ENCODE measurements at regions not wholly inside any gene's neighbourhood (a gene's known extent, or its start where the extent isn't known, plus 50 kb on each side); places are given as distances from the start of the nearest gene placed in this dataset.

DNA sequence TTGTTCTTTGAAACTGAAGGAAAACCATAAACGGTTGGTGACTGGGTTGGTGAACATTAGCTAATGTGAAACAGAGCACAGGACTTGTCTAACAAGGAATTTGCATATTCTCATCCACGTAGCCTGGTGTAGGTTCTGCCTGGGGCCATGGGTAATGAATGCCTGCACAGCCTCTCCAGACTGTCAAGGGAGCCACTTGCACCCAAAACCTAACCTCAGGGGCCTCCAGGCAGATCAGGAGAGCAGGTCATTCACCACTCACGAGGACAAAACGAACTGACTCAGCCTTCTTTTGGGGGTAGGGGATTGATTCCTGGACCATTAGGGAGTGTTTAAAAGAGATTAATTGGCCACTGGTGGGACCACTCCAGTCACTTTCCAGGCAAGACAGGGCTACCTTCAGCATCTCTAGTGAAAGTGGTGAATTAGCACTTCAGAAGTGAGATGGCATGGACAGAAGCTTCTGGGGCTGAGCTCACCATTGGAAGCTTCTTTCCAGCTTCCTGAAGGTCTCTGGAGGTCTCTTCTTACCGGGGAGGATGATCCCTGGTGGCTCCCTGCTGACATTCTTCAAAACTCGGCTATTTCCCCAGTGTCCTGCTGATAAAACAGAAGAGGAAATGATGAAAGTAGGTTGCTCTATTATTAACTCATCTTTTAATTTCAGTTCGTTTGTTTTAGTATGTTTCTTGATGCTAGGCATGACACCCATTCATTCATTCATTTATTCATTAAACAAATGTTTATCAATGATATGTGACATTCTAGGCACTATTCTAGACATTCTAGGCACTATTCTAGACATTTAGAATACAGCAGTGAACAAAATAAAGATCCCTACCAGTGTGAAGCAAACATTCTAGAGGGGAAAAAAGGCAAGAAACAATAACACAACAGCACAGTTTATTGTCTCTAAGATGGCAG is 104.5 kb upstream of the LNX1 start:
- in situ Hi-C loops (cut with MboI; ENCODE audit: low sequenced_read_pairs in 4 of 4) = loop anchor here in 1 of 4 donors (25.0 kb wide), 1 partner anchor 684 kb away; no protein-coding TSS in a partner anchor
- Histone ChIP-seq H3K9me3 (no peaks in the 10 kb centered on the region), H3K36me3 (no peaks in the 10 kb centered on the region), H3K27me3 (no peaks in the 10 kb centered on the region), H3K27ac (no peak overlapping the region), H3K4me1 (no peaks in the 10 kb centered on the region), H3K4me3 (no peak overlapping the region)
- TF ChIP-seq POLR2A (IDR thresholded peaks at IDR 0.05) = no peak
- TF ChIP-seq, protein P1, sequence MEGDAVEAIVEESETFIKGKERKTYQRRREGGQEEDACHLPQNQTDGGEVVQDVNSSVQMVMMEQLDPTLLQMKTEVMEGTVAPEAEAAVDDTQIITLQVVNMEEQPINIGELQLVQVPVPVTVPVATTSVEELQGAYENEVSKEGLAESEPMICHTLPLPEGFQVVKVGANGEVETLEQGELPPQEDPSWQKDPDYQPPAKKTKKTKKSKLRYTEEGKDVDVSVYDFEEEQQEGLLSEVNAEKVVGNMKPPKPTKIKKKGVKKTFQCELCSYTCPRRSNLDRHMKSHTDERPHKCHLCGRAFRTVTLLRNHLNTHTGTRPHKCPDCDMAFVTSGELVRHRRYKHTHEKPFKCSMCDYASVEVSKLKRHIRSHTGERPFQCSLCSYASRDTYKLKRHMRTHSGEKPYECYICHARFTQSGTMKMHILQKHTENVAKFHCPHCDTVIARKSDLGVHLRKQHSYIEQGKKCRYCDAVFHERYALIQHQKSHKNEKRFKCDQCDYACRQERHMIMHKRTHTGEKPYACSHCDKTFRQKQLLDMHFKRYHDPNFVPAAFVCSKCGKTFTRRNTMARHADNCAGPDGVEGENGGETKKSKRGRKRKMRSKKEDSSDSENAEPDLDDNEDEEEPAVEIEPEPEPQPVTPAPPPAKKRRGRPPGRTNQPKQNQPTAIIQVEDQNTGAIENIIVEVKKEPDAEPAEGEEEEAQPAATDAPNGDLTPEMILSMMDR (IDR thresholded peaks at IDR 0.05 in 4 of 5, conservative IDR thresholded peaks at IDR 0.05 in 1 of 5) = no peak
- ATAC-seq = no peak
- intact Hi-C loops (cut with DNase I; ENCODE audit: low total_unique reads) = no loop called here
- DNase-seq = no peak

DNA sequence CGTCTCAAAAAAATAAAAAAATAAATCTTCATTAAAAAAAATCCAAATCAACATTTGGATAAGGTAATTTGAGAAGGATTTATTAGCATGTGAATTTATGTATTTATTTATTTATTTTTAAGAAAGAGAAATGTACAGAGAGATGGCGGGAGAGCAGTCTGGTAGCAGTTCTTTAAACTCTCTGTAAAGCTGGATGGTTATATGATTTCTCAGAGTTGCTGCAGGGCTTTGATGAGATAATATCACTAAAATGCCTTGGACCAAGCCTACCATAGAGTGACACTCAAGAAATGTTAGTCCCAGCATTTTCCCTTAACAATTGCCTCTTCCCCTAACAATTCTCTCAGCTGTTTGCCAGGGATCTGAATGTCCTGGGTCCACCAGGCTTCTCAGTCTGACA is 103.4 kb upstream of the LNX1 start:
- no peaks in the 10 kb centered on the region for H3K27me3 ChIP-seq
- no peak overlapping the region for H3K27ac ChIP-seq
- H3K4me1 ChIP-seq = no peaks in the 10 kb centered on the region
- in situ Hi-C loops (cut with MboI; ENCODE audit: low sequenced_read_pairs in 4 of 4) = loop anchor here in 1 of 4 donors (25.0 kb wide), 1 partner anchor 682 kb away; no protein-coding TSS in a partner anchor
- intact Hi-C loops (cut with DNase I; ENCODE audit: low total_unique reads) = no loop called here
- no peaks in the 10 kb centered on the region for H3K9me3 ChIP-seq
- no peak for TF ChIP-seq POLR2A (IDR thresholded peaks at IDR 0.05)
- TF ChIP-seq, protein P1 (IDR thresholded peaks at IDR 0.05 in 4 of 5, conservative IDR thresholded peaks at IDR 0.05 in 1 of 5) = no peak
- H3K4me3 ChIP-seq = no peak overlapping the region
- no peaks in the 10 kb centered on the region for H3K36me3 ChIP-seq
- ATAC-seq (no peak), DNase-seq (no peak)

DNA sequence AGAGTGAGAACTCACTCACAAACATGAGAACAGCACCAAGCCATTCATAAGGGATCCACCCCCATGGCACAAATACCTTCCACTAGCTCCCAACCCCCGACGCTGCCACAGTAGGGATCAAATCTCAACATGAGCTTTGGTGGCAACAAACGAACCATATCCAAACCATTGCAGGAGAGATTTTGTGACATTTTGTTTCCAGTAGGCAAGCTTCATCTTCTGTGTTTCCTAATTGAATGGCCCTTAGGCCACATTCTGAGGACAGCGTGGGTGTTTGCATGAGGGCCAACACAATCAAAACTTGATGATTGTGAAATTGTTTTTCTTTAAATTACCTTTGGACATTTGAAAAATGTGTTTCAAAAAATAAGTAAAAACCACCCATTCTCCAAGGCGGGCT is 102.6 kb upstream of the LNX1 start:
- Histone ChIP-seq H3K4me1 (no peaks in the 10 kb centered on the region), H3K27me3 (no peaks in the 10 kb centered on the region), H3K27ac (no peak overlapping the region), H3K9me3 (no peaks in the 10 kb centered on the region), H3K36me3 (no peaks in the 10 kb centered on the region), H3K4me3 (no peak overlapping the region)
- TF ChIP-seq, protein P1 (IDR thresholded peaks at IDR 0.05 in 4 of 5, conservative IDR thresholded peaks at IDR 0.05 in 1 of 5) = no peak
- no peak for TF ChIP-seq POLR2A (IDR thresholded peaks at IDR 0.05)
- in situ Hi-C loops (cut with MboI; ENCODE audit: low sequenced_read_pairs in 4 of 4) = loop anchor here in 1 of 4 donors (25.0 kb wide), 1 partner anchor 682 kb away; no protein-coding TSS in a partner anchor
- no peak for DNase-seq
- no peak for ATAC-seq
- intact Hi-C loops (cut with DNase I; ENCODE audit: low total_unique reads) = no loop called here

DNA sequence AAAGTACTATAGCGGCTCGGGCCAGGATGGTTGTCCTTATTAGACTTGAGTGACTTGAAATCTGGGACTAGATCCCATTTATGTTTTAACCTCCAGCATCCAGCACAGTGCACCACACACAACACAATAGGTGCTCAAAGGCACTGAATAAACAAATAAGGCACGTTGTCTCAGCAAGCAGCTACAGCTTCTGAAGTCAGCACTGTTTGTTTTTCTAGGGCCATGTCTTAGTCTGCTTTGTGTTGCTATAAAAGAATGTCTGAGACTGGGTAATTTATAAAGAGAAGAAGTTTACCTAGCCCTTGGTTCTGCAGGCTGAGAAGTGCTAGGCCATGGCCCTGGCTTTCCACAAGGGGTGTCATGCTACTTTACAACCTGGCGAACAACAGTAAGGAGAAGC is 102.1 kb upstream of the LNX1 start:
- intact Hi-C loops (cut with DNase I; ENCODE audit: low total_unique reads) (no loop called here), in situ Hi-C loops (cut with MboI; ENCODE audit: low sequenced_read_pairs in 4 of 4) (loop anchor here in 1 of 4 donors (25.0 kb wide), 1 partner anchor 681 kb away; no protein-coding TSS in a partner anchor)
- no peak for DNase-seq
- Histone ChIP-seq H3K27me3 (no peaks in the 10 kb centered on the region), H3K4me3 (no peak overlapping the region), H3K27ac (no peak overlapping the region), H3K9me3 (no peaks in the 10 kb centered on the region), H3K4me1 (no peaks in the 10 kb centered on the region), H3K36me3 (no peaks in the 10 kb centered on the region)
- TF ChIP-seq POLR2A (IDR thresholded peaks at IDR 0.05) = no peak
- TF ChIP-seq, protein P1 (IDR thresholded peaks at IDR 0.05 in 4 of 5, conservative IDR thresholded peaks at IDR 0.05 in 1 of 5) = no peak
- ATAC-seq = no peak

Measured in gastrocnemius medialis (tissue), 4 donors.